Psoas muscle (tissue), 7 donors: ENCODE measurements at regions not wholly inside any gene's neighbourhood (a gene's known extent, or its start where the extent isn't known, plus 50 kb on each side); places are given as distances from the start of the nearest gene placed in this dataset.
A peak's percentile ranks its signal among the peaks of the same experiment; 100 is the strongest.

Experiments
- ATAC-seq, 4 donors: fragments of 200-7000 bp; cut with Tn5 transposase; one replicate each; pipeline ENCODE4 v1.9.1; 2020; ENCODE audit warnings: moderate library complexity in 3 of 4, mild to moderate bottlenecking in 2 of 4
- DNase-seq, 2 donors: peaks; one replicate each; pipeline ENCODE4 v3.0.0-alpha.2; 2020
- H3K27ac ChIP-seq: fragments of 200-600 bp; one replicate; pipeline ENCODE4 v1.8.0; 2022
- H3K27me3 ChIP-seq, 3 donors: fragments of 200-600 bp in 1 of 3; one replicate each; pipeline versions ENCODE4 v1.6.1 to v1.8.0; 2013 to 2022; ENCODE audit warnings: low read length in 2 of 3, mild to moderate bottlenecking in 2 of 3, moderate library complexity in 1 of 3; ENCODE audit not compliant: insufficient read depth in 3 of 3
- H3K36me3 ChIP-seq, 2 donors: fragments of 200-600 bp in 1 of 2; one replicate each; pipeline versions ENCODE4 v1.6.1 to v1.8.0; 2013 to 2022; ENCODE audit warnings: low read depth in 1 of 2, mild to moderate bottlenecking in 1 of 2, moderate library complexity in 1 of 2; ENCODE audit not compliant: insufficient read depth in 1 of 2
- H3K4me1 ChIP-seq: fragments of 200-600 bp; one replicate; pipeline ENCODE4 v1.8.0; 2022
- H3K4me3 ChIP-seq: fragments of 200-600 bp; one replicate; pipeline ENCODE4 v1.8.0; 2022; ENCODE audit warnings: mild to moderate bottlenecking
- H3K9me3 ChIP-seq: fragments of 200-600 bp; one replicate; pipeline ENCODE4 v1.8.0; 2022
- WGBS, 3 donors: extraction: QIAGEN DNeasy Blood & Tissue Kit; methylation state at CpG; one replicate each; pipeline versions ENCODE4 v1.1.6 to v1.1.7; 2013; 5-methylcytosine and 5-hydroxymethylcytosine counted together
- intact Hi-C, 2 donors: fragments of 100-400 bp; cut with DNase I; formaldehyde crosslinking; loops; one replicate each; pipeline versions ENCODE4 v1.11.0 to v1.14.2; 2022
- TF ChIP-seq, protein P1 (sequence below): fragments of 200-600 bp; IDR thresholded peaks from one replicate; pipeline ENCODE4 v1.8.0; 2022; ENCODE audit warnings: antibody characterized with exemption
- donor health status: healthy with polysubstance abuse.
- donor health status: DM: no; HTN: no; CAD: no; lungs with moderate emphysema.
- donor health status: Bipolar disorder and iron deficiency.
- donor health status: healthy.
- donor health status: DM: yes; HTN: yes; CAD: no.
- donor health status: DM: no; HTN: no; CAD: no.
- donor health status: DM: yes; HTN: yes; CAD: no.

- TF ChIP-seq, protein P1, sequence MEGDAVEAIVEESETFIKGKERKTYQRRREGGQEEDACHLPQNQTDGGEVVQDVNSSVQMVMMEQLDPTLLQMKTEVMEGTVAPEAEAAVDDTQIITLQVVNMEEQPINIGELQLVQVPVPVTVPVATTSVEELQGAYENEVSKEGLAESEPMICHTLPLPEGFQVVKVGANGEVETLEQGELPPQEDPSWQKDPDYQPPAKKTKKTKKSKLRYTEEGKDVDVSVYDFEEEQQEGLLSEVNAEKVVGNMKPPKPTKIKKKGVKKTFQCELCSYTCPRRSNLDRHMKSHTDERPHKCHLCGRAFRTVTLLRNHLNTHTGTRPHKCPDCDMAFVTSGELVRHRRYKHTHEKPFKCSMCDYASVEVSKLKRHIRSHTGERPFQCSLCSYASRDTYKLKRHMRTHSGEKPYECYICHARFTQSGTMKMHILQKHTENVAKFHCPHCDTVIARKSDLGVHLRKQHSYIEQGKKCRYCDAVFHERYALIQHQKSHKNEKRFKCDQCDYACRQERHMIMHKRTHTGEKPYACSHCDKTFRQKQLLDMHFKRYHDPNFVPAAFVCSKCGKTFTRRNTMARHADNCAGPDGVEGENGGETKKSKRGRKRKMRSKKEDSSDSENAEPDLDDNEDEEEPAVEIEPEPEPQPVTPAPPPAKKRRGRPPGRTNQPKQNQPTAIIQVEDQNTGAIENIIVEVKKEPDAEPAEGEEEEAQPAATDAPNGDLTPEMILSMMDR, result no peak
- no peak overlapping the region for H3K27ac ChIP-seq
- H3K27me3 ChIP-seq, result no peaks in the 10 kb centered on the region
- no peak for DNase-seq
- no peaks in the 10 kb centered on the region for H3K4me1 ChIP-seq
- H3K36me3 ChIP-seq, result no peaks in the 10 kb centered on the region
- 60 to 72% (median 72%) methylated on average over 3 of the region's 3 CpGs for WGBS, 3 donors
- ATAC-seq, result no peak
- no peak overlapping the region for H3K4me3 ChIP-seq
- intact Hi-C loops, result no loop called here
- H3K9me3 ChIP-seq, result no peaks in the 10 kb centered on the region
Observed at GRCh38 chr5:68161156-68161555, 54.4 kb upstream of the PIK3R1 start.

DNA sequence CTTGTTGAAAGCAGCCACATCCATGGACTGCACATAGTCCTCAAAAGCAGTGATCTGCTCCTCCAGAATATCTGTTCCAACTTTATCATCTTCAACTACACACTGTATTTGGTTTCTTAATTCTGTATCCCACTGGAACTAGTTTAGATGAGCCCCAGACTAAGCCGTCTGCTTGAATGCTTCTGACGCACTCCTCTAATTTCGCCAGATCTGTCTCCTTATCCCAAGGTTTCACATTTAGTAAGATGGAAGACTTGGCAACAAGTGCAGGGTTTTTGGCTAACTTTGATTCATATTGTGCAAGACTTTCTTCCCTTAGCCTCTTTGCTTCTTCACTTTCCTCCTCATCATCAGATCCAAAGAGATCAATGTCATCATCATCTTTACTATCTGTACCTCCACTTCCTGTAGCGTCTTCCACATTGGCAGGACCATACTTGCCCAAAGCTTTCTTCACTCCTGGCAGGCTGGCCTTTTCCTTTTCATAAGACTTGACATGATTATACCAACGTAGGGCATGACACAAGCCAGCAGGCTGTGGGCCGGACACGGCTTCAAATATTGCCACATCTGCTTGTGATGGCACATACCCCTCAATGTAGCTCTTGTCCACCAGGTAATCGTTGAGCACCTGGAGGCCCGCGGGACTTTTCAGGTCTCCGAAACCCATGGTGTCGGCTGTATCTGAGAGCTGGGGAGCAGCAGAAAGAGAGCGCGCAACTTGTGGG lies 56.2 kb upstream of the PIK3R1 start:
- intact Hi-C loops, result no loop called here
- Histone ChIP-seq H3K4me3 (no peak overlapping the region), H3K27me3 (no peaks in the 10 kb centered on the region), H3K4me1 (no peaks in the 10 kb centered on the region), H3K27ac (no peak overlapping the region), H3K36me3 (no peaks in the 10 kb centered on the region), H3K9me3 (no peaks in the 10 kb centered on the region)
- peak in 1 of 4 donors; percentile 54 for ATAC-seq
- WGBS, 3 donors, result 87 to 91% (median 90%) methylated on average over 14 of the region's 14 CpGs
- peak; percentile 21 to 54 for DNase-seq
- TF ChIP-seq, protein P1, result no peak

- no peaks in the 10 kb centered on the region for H3K27me3 ChIP-seq
- WGBS, 3 donors, result 88 to 98% (median 97%) methylated on average over 6 of the region's 6 CpGs
- H3K4me3 ChIP-seq, result no peak overlapping the region
- no peak for DNase-seq
- no peaks in the 10 kb centered on the region for H3K9me3 ChIP-seq
- TF ChIP-seq, protein P1, result no peak
- intact Hi-C loops, result no loop called here
- no peak for ATAC-seq
- no peak overlapping the region for H3K27ac ChIP-seq
- no peaks in the 10 kb centered on the region for H3K4me1 ChIP-seq
- H3K36me3 ChIP-seq, result no peaks in the 10 kb centered on the region
Observed at GRCh38 chr5:68155940-68156339, 59.6 kb upstream of the PIK3R1 start.

- Histone ChIP-seq H3K27ac (no peak overlapping the region), H3K9me3 (no peaks in the 10 kb centered on the region), H3K4me3 (no peak overlapping the region), H3K36me3 (no peaks in the 10 kb centered on the region), H3K27me3 (no peaks in the 10 kb centered on the region), H3K4me1 (no peaks in the 10 kb centered on the region)
- no peak for DNase-seq
- TF ChIP-seq, protein P1, result no peak
- ATAC-seq, result peak in 1 of 4 donors; percentile 59
- WGBS, 3 donors, result 73 to 94% (median 94%) methylated on average over 9 of the region's 9 CpGs
- intact Hi-C loops, result no loop called here
Observed at GRCh38 chr5:68154119-68154857, 61.3 kb upstream of the PIK3R1 start.
